B cell (primary cell): ENCODE measurements at regions not wholly inside any gene's neighbourhood (a gene's known extent, or its start where the extent isn't known, plus 50 kb on each side); places are given as distances from the start of the nearest gene placed in this dataset.

Experiments
- CTCF ChIP-seq: fragments of 200-600 bp; IDR thresholded peaks from one replicate; pipeline ENCODE4 v1.8.0; 2022; ENCODE audit warnings: antibody characterized with exemption, mild to moderate bottlenecking
- EZH2 ChIP-seq: IDR thresholded peaks from 2 replicates; pipeline ENCODE4 v1.6.1; 2012; ENCODE audit warnings: borderline replicate concordance, low read depth, mild to moderate bottlenecking, moderate library complexity, low read length; ENCODE audit not compliant: insufficient read depth, poor library complexity, severe bottlenecking

- TF ChIP-seq CTCF (no peak), EZH2 (no peak)
Observed at GRCh38 chr1:217180443-217180842, 450.4 kb downstream of the GPATCH2 start.
